Vagina (tissue), 2 donors: ENCODE measurements at regions not wholly inside any gene's neighbourhood (a gene's known extent, or its start where the extent isn't known, plus 50 kb on each side); places are given as distances from the start of the nearest gene placed in this dataset.
A peak's percentile ranks its signal among the peaks of the same experiment; 100 is the strongest.

Experiments
- DNase-seq, 2 donors: peaks; one replicate each; pipeline ENCODE4 v3.0.0-alpha.2; 2017; ENCODE audit errors: extremely low spot score in 2 of 2
- H3K27ac ChIP-seq: fragments of 200-600 bp; sonication (generic); one replicate; pipeline ENCODE4 v1.5.1; 2019
- H3K27me3 ChIP-seq: fragments of 200-600 bp; sonication (generic); one replicate; pipeline ENCODE4 v1.5.1; 2019
- H3K36me3 ChIP-seq, 2 donors: fragments of 200-600 bp; sonication (generic); one replicate each; pipeline ENCODE4 v1.5.1; 2017 to 2019
- H3K4me1 ChIP-seq: fragments of 200-600 bp; sonication (generic); one replicate; pipeline ENCODE4 v1.5.1; 2019
- H3K4me3 ChIP-seq, 2 donors: fragments of 200-600 bp; sonication (generic); 1 replicate in 1 of 2; 2 replicates in 1 of 2; pipeline ENCODE4 v1.5.1; 2016 to 2019
- H3K9me3 ChIP-seq: fragments of 200-600 bp; sonication (generic); one replicate; pipeline ENCODE4 v1.5.1; 2019
- POLR2A ChIP-seq, 2 donors: fragments of 450-650 bp; IDR thresholded peaks; one replicate each; pipeline ENCODE4 v1.6.1; 2017; ENCODE audit warnings: antibody characterized with exemption in 2 of 2, mild to moderate bottlenecking in 2 of 2, moderate library complexity in 2 of 2
- POLR2AphosphoS5 ChIP-seq, 2 donors: sonication (generic); formaldehyde crosslinking; IDR thresholded peaks; one replicate each; pipeline ENCODE4 v1.9.0; 2017; ENCODE audit warnings: antibody characterized with exemption in 2 of 2, mild to moderate bottlenecking in 2 of 2, low read depth in 1 of 2; ENCODE audit not compliant: insufficient read depth in 1 of 2
- intact Hi-C: fragments of 100-400 bp; cut with DNase I; formaldehyde crosslinking; loops from one replicate; pipeline ENCODE4 v1.15.1; 2023
- TF ChIP-seq, protein P1 (sequence below), 3 experiments: fragments of 450-650 bp in 2 of 3; fragments of 200-600 bp in 1 of 3; sonication (generic) in 1 of 3; IDR thresholded peaks; one replicate each; pipeline ENCODE4 v1.5.1; 2017 to 2019; ENCODE audit warnings: antibody characterized with exemption in 3 of 3, mild to moderate bottlenecking in 2 of 3, moderate library complexity in 2 of 3

DNA sequence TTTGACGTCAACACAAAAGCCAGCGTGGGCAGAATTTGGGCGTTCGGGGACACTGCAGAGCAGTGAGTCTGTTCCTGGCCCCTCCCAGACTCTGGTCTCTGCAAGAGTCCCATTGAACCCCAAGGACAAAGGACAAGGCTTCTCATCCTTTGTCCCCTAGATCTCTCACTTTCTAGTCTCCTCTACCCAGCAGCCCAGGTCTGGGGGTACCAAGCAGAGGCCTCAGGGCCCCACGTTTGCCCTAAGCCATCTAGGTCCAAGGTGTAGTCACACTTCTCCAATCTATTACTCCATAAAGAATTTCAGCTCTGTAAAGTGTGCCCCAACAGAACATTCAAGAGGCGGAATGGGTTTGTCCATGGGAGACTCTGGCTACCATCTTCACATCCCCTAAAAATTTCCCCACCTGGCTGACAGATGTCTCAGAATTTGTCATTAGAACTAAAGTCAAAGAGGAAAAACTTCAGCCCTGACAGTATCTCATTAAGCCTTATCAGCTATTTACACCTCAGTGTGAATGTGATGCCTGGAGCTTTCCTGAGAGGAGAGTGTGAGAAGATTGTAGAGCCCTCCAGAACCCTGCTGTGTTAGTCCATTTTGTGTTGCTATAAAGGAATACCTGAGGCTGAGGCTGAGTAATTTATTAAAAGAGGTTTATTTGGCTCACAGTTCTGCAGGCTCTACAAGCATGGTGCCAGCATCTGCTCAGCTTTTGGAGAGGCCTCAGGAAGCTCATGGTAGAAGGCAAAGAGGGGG lies 81.4 kb upstream of the HABP2 start:
- Histone ChIP-seq H3K4me3 (no peak overlapping the region), H3K4me1 (peaks cover 19% of the 10 kb centered on the region), H3K9me3 (no peaks in the 10 kb centered on the region), H3K36me3 (no peaks in the 10 kb centered on the region), H3K27me3 (no peaks in the 10 kb centered on the region), H3K27ac (no peak overlapping the region)
- TF ChIP-seq POLR2A (IDR thresholded peaks at IDR 0.05) (no peak), POLR2AphosphoS5 (IDR thresholded peaks at IDR 0.05; ENCODE audit: insufficient read depth in 1 of 2, low read depth in 1 of 2) (no peak)
- TF ChIP-seq, protein P1, sequence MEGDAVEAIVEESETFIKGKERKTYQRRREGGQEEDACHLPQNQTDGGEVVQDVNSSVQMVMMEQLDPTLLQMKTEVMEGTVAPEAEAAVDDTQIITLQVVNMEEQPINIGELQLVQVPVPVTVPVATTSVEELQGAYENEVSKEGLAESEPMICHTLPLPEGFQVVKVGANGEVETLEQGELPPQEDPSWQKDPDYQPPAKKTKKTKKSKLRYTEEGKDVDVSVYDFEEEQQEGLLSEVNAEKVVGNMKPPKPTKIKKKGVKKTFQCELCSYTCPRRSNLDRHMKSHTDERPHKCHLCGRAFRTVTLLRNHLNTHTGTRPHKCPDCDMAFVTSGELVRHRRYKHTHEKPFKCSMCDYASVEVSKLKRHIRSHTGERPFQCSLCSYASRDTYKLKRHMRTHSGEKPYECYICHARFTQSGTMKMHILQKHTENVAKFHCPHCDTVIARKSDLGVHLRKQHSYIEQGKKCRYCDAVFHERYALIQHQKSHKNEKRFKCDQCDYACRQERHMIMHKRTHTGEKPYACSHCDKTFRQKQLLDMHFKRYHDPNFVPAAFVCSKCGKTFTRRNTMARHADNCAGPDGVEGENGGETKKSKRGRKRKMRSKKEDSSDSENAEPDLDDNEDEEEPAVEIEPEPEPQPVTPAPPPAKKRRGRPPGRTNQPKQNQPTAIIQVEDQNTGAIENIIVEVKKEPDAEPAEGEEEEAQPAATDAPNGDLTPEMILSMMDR (IDR thresholded peaks at IDR 0.05), result no peak
- peak in 1 of 2 donors; percentile 58 for DNase-seq
- intact Hi-C loops, result no loop called here

DNA sequence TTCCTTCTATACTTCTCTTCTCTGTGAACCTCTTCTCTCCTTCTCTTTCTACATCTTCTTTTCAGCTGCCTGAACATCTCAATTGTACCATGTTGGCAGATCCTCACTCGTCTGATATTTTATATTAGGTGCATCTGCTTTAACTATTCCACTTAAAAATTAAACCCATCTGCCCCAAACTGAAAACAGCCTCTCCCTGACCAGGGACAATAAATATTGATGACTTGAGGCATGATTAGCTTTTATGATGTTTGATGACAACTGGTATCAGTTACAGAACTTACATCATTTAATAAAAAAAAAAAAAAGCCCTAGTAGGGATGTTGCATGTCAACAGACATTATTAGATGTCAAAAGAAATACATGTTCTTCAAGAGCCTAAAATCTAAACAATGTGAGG lies 79.8 kb upstream of the HABP2 start:
- no peak for DNase-seq
- H3K36me3 ChIP-seq, result no peaks in the 10 kb centered on the region
- no peak overlapping the region for H3K4me3 ChIP-seq
- no peaks in the 10 kb centered on the region for H3K9me3 ChIP-seq
- no peaks in the 10 kb centered on the region for H3K27me3 ChIP-seq
- intact Hi-C loops, result no loop called here
- no peak overlapping the region for H3K27ac ChIP-seq
- TF ChIP-seq, protein P1 (IDR thresholded peaks at IDR 0.05), result no peak
- TF ChIP-seq POLR2AphosphoS5 (IDR thresholded peaks at IDR 0.05; ENCODE audit: insufficient read depth in 1 of 2, low read depth in 1 of 2) (no peak), POLR2A (IDR thresholded peaks at IDR 0.05) (no peak)
- H3K4me1 ChIP-seq, result peaks cover 20% of the 10 kb centered on the region

DNA sequence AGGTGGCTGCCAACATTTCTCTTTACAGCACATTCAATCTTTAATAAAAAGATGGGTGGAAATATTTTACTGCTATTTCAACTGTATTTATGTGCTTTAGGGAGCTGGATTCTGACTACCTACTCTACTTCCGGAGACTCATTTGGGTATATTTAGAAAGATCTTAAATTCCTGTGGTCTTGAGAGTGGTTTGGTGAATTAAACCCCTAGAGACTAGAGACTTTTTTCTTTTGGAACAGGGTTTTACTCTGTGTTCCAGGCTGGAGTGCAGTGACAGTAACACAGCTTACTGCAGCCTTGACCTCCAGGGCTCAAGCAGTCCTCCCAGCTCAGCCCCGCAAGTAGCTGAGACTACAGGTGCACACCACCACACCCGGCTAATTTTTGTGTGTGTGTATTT lies 79.0 kb upstream of the HABP2 start:
- Histone ChIP-seq H3K36me3 (no peaks in the 10 kb centered on the region), H3K27ac (no peak overlapping the region), H3K4me3 (no peak overlapping the region), H3K27me3 (no peaks in the 10 kb centered on the region), H3K9me3 (no peaks in the 10 kb centered on the region), H3K4me1 (peaks cover 20% of the 10 kb centered on the region)
- intact Hi-C loops, result no loop called here
- peak in 1 of 2 donors; percentile 29 for DNase-seq
- no peak for TF ChIP-seq POLR2AphosphoS5 (IDR thresholded peaks at IDR 0.05; ENCODE audit: insufficient read depth in 1 of 2, low read depth in 1 of 2)

DNA sequence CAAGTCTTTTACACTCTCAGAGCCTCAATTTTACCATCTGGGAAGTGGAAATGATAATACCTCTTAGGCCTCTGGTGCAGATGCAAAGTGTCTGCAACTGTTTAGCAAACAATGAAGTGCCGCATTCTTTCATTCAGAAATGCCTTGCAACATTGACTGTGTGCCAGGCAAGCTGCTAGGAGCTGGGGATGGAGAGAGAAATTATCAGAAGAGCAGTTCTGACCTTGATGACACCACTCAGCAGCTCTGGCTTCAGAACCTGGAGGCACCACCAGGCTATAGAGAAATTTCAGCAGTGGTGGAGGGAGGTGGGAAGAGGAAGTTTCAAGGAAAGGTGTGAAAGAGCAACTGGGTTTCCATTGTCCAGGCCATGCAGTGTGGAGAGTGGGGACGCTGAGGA lies 78.1 kb upstream of the HABP2 start:
- H3K4me3 ChIP-seq, result no peak overlapping the region
- no peak overlapping the region for H3K27ac ChIP-seq
- intact Hi-C loops, result no loop called here
- no peak for DNase-seq
- H3K27me3 ChIP-seq, result no peaks in the 10 kb centered on the region
- no peaks in the 10 kb centered on the region for H3K36me3 ChIP-seq
- H3K9me3 ChIP-seq, result peaks cover 4% of the 10 kb centered on the region
- peaks cover 20% of the 10 kb centered on the region for H3K4me1 ChIP-seq
- TF ChIP-seq, protein P1 (IDR thresholded peaks at IDR 0.05), result no peak
- TF ChIP-seq POLR2AphosphoS5 (IDR thresholded peaks at IDR 0.05; ENCODE audit: insufficient read depth in 1 of 2, low read depth in 1 of 2) (no peak), POLR2A (IDR thresholded peaks at IDR 0.05) (no peak)

DNA sequence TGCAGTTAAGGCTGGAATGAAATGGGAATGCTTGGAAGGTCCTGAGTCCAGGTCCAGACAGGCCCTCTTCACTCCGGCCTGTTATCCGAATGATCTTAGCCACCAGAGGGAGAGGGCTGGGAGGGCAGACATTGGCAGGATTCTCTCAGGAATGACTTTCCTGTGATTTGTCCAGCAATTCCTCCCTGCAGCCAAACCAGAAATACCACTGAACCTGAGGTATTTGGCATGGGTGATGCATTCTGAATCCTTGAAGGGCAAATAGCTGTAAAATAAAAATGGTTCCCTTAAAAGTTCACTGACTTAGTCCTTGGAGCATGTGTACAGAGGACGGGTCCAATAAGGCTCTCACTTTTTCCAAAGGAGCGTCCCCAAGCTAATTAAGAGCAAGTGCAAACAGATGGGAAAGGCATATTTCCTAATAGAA lies 77.5 kb upstream of the HABP2 start:
- Histone ChIP-seq H3K36me3 (no peaks in the 10 kb centered on the region), H3K4me1 (peaks cover 20% of the 10 kb centered on the region), H3K27ac (no peak overlapping the region), H3K4me3 (no peak overlapping the region), H3K9me3 (peaks cover 6% of the 10 kb centered on the region), H3K27me3 (no peaks in the 10 kb centered on the region)
- DNase-seq, result peak in 1 of 2 donors; percentile 29
- intact Hi-C loops, result no loop called here
- TF ChIP-seq POLR2AphosphoS5 (IDR thresholded peaks at IDR 0.05; ENCODE audit: insufficient read depth in 1 of 2, low read depth in 1 of 2), result no peak
- TF ChIP-seq, protein P1 (IDR thresholded peaks at IDR 0.05), result no peak
- no peak for TF ChIP-seq POLR2A (IDR thresholded peaks at IDR 0.05)
